NB4 (cell line): ENCODE measurements at regions not wholly inside any gene's neighbourhood (a gene's known extent, or its start where the extent isn't known, plus 50 kb on each side); places are given as distances from the start of the nearest gene placed in this dataset.

Source experiments
- DNase-seq: peaks from one replicate; pipeline ENCODE4 v3.0.0; 2010; ENCODE audit warnings: low read depth
- H3K4me3 ChIP-seq: one replicate; pipeline ENCODE4 v1.5.1; 2011; ENCODE audit warnings: mild to moderate bottlenecking, low read depth, low read length, moderate library complexity
- MYC ChIP-seq: IDR thresholded peaks from 2 replicates; pipeline ENCODE4 v1.6.1; 2011; ENCODE audit warnings: low read depth, low read length
- POLR2A ChIP-seq: IDR thresholded peaks from 2 replicates; pipeline ENCODE4 v1.6.1; 2011; ENCODE audit warnings: mild to moderate bottlenecking; ENCODE audit not compliant: insufficient read length; ENCODE audit errors: extremely low read depth
- TF ChIP-seq, protein P1 (sequence below): IDR thresholded peaks from 2 replicates; pipeline ENCODE4 v1.6.1; 2011; ENCODE audit warnings: low read depth, low read length
- TF ChIP-seq, protein P2 (sequence below): IDR thresholded peaks from one replicate; pipeline ENCODE4 v1.5.1; 2012; ENCODE audit warnings: low read depth, low read length

GRCh38 chr1:194297094-194297493, 1110.7 kb upstream of the B3GALT2 start:
- H3K4me3 ChIP-seq, result no peak overlapping the region
- TF ChIP-seq, protein P1, sequence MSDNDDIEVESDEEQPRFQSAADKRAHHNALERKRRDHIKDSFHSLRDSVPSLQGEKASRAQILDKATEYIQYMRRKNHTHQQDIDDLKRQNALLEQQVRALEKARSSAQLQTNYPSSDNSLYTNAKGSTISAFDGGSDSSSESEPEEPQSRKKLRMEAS, result no peak
- TF ChIP-seq MYC, result no peak
- DNase-seq, result no peak

DNA sequence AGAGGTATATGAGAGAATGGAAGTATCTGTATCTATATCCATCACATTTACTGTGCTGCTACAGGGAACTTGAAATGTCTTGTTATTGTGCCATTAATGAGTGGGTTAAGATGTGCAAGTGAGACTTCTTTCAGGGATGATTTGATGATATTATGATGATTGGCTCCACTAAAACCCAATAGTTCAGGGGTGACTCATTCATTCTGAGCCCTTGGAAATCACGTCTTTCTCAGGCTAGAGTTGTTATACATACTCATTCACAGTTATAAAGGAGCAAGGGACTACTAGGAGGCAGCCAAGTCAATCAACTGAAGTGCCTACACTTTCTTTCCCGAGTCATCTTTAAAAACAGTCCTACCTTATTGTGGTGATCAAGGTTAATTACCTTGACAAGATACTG, 1109.8 kb upstream of the B3GALT2 start:
- H3K4me3 ChIP-seq, result no peak overlapping the region
- no peak for DNase-seq
- TF ChIP-seq POLR2A (no peak), MYC (no peak)
- TF ChIP-seq, protein P2, sequence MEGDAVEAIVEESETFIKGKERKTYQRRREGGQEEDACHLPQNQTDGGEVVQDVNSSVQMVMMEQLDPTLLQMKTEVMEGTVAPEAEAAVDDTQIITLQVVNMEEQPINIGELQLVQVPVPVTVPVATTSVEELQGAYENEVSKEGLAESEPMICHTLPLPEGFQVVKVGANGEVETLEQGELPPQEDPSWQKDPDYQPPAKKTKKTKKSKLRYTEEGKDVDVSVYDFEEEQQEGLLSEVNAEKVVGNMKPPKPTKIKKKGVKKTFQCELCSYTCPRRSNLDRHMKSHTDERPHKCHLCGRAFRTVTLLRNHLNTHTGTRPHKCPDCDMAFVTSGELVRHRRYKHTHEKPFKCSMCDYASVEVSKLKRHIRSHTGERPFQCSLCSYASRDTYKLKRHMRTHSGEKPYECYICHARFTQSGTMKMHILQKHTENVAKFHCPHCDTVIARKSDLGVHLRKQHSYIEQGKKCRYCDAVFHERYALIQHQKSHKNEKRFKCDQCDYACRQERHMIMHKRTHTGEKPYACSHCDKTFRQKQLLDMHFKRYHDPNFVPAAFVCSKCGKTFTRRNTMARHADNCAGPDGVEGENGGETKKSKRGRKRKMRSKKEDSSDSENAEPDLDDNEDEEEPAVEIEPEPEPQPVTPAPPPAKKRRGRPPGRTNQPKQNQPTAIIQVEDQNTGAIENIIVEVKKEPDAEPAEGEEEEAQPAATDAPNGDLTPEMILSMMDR, result no peak
- TF ChIP-seq, protein P1, result no peak

DNA sequence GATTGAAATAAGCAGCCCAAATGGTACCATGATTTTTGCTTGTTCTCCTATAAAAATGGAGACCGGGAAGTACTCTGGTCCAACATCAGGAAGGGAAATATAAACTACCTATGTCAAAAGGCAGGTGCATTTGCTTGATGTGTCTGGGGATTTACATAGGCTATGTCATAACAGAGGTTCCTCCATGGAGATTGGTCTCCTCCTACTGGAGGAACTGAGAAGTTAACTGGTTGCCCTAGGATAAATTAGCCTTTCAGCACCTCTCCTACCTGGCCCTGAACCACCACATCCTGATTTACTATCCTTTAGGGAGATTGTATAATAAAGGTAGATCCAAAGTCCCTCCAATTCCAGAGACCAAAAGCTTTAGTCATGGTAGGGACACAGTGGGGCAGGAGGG, 1109.3 kb upstream of the B3GALT2 start:
- DNase-seq, result peak; percentile 46
- no peak overlapping the region for H3K4me3 ChIP-seq
- TF ChIP-seq POLR2A, result no peak
- TF ChIP-seq, protein P2, result peak; percentile 35

DNA sequence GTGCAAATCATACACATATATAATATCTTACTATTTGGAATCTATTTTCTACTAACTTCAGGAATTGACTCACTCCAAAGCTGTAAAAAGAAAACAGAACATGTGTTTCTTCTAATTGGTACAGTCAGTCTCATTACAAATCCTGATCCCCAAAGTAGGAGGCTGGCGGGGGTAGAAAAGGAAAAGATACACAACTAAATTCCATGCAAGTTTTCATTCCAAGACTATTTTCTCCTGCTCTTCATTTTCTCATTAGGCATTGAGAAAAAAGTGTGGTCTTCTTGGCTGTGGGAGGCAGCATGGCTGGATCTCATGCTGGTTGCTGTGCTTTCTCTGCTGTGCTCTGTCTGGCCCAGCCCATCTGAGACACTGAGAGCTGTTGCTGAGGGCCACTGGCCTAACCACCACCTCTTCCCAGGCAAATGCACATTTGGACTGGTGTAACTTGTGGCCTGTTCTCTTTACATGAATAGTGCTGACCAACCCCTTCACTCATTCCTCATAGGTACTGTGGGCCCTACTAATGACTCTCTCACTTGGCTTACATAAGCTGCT, 1107.5 kb upstream of the B3GALT2 start:
- no peak for DNase-seq
- no peak overlapping the region for H3K4me3 ChIP-seq
- TF ChIP-seq, protein P1, result no peak
- no peak for TF ChIP-seq POLR2A
- TF ChIP-seq, protein P2, result no peak
- no peak for TF ChIP-seq MYC

GRCh38 chr1:194292966-194293365, 1106.6 kb upstream of the B3GALT2 start:
- TF ChIP-seq, protein P2, result no peak
- TF ChIP-seq POLR2A, result no peak
- TF ChIP-seq, protein P1, result no peak
- no peak for TF ChIP-seq MYC
- DNase-seq, result no peak
- H3K4me3 ChIP-seq, result no peak overlapping the region

DNA sequence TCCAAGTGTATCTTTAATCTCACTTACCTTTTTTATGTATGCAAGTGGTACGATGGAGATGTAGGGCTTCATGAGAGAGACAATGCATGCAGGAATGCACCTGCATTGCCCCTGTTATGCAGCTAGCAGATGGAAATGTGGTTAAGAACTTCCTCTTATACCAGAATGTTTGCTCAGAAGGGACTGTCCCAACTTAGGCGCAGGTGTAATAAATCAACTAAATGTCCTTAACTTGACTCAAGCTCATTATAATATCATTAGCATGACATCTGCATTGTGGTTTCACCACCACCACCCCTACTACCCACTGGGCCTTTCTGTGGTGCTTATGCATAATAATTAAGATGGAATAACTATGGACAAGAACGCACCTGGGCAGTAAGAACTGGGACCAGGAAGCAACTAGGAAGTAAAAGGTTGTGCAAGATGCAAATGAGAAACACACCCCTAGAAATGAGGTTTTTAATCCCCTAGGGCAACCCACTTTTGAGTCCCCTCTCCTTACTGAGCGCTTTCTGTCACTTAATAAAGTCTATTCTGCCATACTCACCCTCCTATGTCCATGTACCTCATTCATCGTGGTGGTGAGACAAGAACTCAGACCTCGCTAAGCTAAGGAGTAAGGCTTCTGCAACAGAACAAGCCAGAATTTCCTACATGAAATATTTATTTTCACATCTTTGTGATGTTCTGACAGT, 1103.3 kb upstream of the B3GALT2 start:
- H3K4me3 ChIP-seq, result no peak overlapping the region
- no peak for TF ChIP-seq MYC
- TF ChIP-seq POLR2A, result no peak
- TF ChIP-seq, protein P1, result no peak
- TF ChIP-seq, protein P2, result no peak
- DNase-seq, result no peak
